A673 (cell line): ENCODE measurements at regions not wholly inside any gene's neighbourhood (a gene's known extent, or its start where the extent isn't known, plus 50 kb on each side); places are given as distances from the start of the nearest gene placed in this dataset.

ENCODE experiments used
- BruUV-seq: library from RNA; stranded (reverse); fragments of 400-500 nt; replicated peaks from 2 replicates; lab custom pipeline; 2021; lab: Mats Ljungman, UMichigan
- CTCF ChIA-PET: fragments of 300-600 bp; sonication (Branson Sonifier 250); formaldehyde crosslinking; loops from one replicate; lab custom pipeline; 2022; ENCODE audit warnings: antibody characterized with exemption; lab: Charles Lee
- POLR2A ChIA-PET: fragments of 300-600 bp; sonication (Branson Sonifier 250); formaldehyde crosslinking; loops from one replicate; lab custom pipeline; 2022; ENCODE audit warnings: antibody characterized with exemption; ENCODE audit not compliant: low non-redundant PET; lab: Charles Lee
- DNase-seq: peaks from one replicate; pipeline ENCODE4 v3.0.0-alpha.2; 2015; ENCODE audit warnings: low spot score
- H3K27ac ChIP-seq: fragments of 200-600 bp; sonication (generic); 2 replicates; pipeline ENCODE4 v1.5.1; 2016; ENCODE audit warnings: mixed run types, low read depth, mild to moderate bottlenecking, mixed read lengths, antibody characterized with exemption, low read length; ENCODE audit not compliant: poor library complexity, severe bottlenecking
- H3K27me3 ChIP-seq: fragments of 200-600 bp; sonication (generic); replicated peaks from 2 replicates; pipeline ENCODE4 v1.6.1; 2017; ENCODE audit warnings: mixed run types, low read depth, mild to moderate bottlenecking, mixed read lengths, antibody characterized with exemption, low read length; ENCODE audit not compliant: insufficient read depth, poor library complexity
- H3K36me3 ChIP-seq: fragments of 200-600 bp; sonication (generic); 2 replicates; pipeline ENCODE4 v1.6.1; 2016; ENCODE audit warnings: mixed run types, mild to moderate bottlenecking, mixed read lengths, antibody characterized with exemption, low read length; ENCODE audit not compliant: insufficient read depth, poor library complexity, severe bottlenecking
- H3K4me1 ChIP-seq: fragments of 200-600 bp; sonication (generic); 2 replicates; pipeline ENCODE4 v1.6.1; 2017; ENCODE audit warnings: mixed run types, mild to moderate bottlenecking, mixed read lengths, antibody characterized with exemption, low read length; ENCODE audit not compliant: insufficient read depth, poor library complexity, severe bottlenecking
- H3K4me3 ChIP-seq: fragments of 200-600 bp; sonication (generic); 2 replicates; pipeline ENCODE4 v1.5.1; 2016; ENCODE audit warnings: low read depth, mixed run types, mild to moderate bottlenecking, mixed read lengths, low read length; ENCODE audit not compliant: poor library complexity, severe bottlenecking
- H3K9me3 ChIP-seq: fragments of 200-600 bp; sonication (generic); 2 replicates; pipeline ENCODE4 v1.6.1; 2016; ENCODE audit warnings: mixed run types, low read depth, mild to moderate bottlenecking, mixed read lengths, antibody characterized with exemption, low read length; ENCODE audit not compliant: poor library complexity, severe bottlenecking
- EZH2 ChIP-seq: fragments of 200-600 bp; sonication (generic); IDR thresholded peaks from 2 replicates; pipeline ENCODE4 v1.6.1; 2017; ENCODE audit warnings: borderline replicate concordance, low read depth, mild to moderate bottlenecking, mixed read lengths, antibody characterized with exemption, low read length; ENCODE audit not compliant: poor library complexity, severe bottlenecking
- intact Hi-C: fragments of 100-400 bp; cut with micrococcal nuclease; formaldehyde crosslinking; loops from one replicate; pipeline ENCODE4 v1.10.0; 2022; ENCODE audit not compliant: unreplicated experiment
- TF ChIP-seq, protein P1 (sequence below): fragments of 300-800, 200-600 bp; sonication (generic); conservative IDR thresholded peaks from 2 replicates; pipeline ENCODE4 v1.5.1; 2017; ENCODE audit warnings: low read depth, mild to moderate bottlenecking, antibody characterized with exemption, low read length, moderate library complexity, mixed read lengths

DNA sequence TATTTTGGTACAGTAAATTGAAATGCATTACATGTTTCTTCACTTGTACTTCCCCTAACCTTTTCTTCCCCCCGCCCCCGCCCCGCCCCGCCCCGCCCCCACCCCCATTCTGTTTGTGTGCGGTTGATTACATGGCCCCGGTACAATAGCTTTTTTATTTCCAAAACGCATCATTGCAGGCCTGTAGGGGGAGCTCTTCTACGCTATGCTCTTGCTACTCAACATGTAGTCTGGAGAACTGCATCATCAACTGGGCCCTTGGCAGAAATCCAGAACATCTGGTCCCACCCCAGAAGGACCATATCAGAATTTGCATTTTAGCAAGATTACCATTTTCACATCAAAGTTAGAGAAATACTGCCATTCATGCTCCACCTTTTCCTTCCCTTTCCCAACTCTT, 333.3 kb upstream of the DDX53 start:
- TF ChIP-seq, protein P1, sequence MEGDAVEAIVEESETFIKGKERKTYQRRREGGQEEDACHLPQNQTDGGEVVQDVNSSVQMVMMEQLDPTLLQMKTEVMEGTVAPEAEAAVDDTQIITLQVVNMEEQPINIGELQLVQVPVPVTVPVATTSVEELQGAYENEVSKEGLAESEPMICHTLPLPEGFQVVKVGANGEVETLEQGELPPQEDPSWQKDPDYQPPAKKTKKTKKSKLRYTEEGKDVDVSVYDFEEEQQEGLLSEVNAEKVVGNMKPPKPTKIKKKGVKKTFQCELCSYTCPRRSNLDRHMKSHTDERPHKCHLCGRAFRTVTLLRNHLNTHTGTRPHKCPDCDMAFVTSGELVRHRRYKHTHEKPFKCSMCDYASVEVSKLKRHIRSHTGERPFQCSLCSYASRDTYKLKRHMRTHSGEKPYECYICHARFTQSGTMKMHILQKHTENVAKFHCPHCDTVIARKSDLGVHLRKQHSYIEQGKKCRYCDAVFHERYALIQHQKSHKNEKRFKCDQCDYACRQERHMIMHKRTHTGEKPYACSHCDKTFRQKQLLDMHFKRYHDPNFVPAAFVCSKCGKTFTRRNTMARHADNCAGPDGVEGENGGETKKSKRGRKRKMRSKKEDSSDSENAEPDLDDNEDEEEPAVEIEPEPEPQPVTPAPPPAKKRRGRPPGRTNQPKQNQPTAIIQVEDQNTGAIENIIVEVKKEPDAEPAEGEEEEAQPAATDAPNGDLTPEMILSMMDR = peak; percentile 62
- TF ChIP-seq EZH2 = no peak
- CTCF ChIA-PET = interaction anchor here (0.6 to 1.6 kb wide), 5 partner anchors 16 to 651 kb away, joined by 3 to 9 read pairs (median 8); no protein-coding TSS in a partner anchor
- BruUV-seq = no TSS peak

DNA sequence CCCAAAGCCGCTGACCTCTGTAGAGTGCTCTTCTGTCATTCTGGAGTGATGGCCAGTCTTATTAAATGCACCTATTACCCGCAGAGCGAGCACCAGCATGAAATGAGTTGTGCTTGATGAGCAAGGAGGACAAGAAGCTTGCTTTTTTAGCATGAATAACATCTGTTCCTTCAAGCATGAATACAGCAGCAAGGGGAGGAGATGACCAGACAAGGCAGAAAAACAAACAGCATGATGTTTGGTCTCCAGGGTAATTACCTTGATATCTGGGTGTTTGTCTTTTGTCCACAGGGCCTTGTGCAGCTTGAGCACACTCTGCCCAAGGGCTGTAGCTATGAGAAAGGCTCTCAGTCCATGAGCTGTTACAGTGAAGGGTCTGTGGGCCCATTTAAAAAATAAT, 324.8 kb upstream of the DDX53 start:
- intact Hi-C loops = no loop called here
- Histone ChIP-seq H3K27ac (no peak overlapping the region), H3K4me1 (no peaks in the 10 kb centered on the region), H3K9me3 (no peaks in the 10 kb centered on the region), H3K4me3 (no peak overlapping the region), H3K27me3 (no peaks in the 10 kb centered on the region), H3K36me3 (no peaks in the 10 kb centered on the region)
- TF ChIP-seq EZH2 = no peak
- TF ChIP-seq, protein P1 = no peak
- POLR2A ChIA-PET = no interaction called here
- BruUV-seq = no TSS peak
- CTCF ChIA-PET = no interaction called here
- no peak for DNase-seq

More for the DNA sequence above, 333.3 kb upstream of the DDX53 start:
- DNase-seq = peak; percentile 85
- Histone ChIP-seq H3K9me3 (no peaks in the 10 kb centered on the region), H3K4me1 (peaks cover 7% of the 10 kb centered on the region), H3K36me3 (no peaks in the 10 kb centered on the region), H3K4me3 (no peak overlapping the region), H3K27ac (no peak overlapping the region), H3K27me3 (no peaks in the 10 kb centered on the region)
- POLR2A ChIA-PET = no interaction called here
- intact Hi-C loops = loop anchor here (2.0 kb wide), 1 partner anchor 82 kb away; no protein-coding TSS in a partner anchor

DNA sequence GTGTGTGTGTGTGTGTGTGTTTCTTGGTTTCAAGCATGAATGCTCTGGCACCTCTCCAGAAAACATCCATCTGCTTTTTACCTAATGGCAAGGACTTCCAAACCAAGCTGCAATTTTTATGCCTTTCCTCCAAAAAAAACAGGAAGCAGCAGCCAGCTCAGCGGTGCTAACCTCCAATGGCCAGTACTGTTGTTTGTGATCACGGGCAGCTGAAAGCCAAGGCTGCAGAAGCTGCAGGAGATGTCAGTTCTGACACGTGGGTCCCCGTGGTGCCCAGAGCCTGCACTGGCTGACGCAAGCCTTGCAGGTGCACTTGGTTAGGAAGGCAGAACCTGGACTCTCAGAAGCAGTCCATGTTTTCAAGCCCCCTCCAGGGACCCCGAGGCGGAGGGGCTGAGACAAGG, 313.6 kb upstream of the DDX53 start:
- Histone ChIP-seq H3K4me1 (peaks cover 18% of the 10 kb centered on the region), H3K36me3 (no peaks in the 10 kb centered on the region), H3K4me3 (no peak overlapping the region), H3K9me3 (no peaks in the 10 kb centered on the region), H3K27me3 (no peaks in the 10 kb centered on the region), H3K27ac (no peak overlapping the region)
- no TSS peak for BruUV-seq
- DNase-seq = peak; percentile 33
- ChIA-PET POLR2A (no interaction called here), CTCF (interaction anchor here (0.5 kb wide), 1 partner anchor 550 kb away, joined by 5 read pairs; no protein-coding TSS in a partner anchor)
- TF ChIP-seq, protein P1 = no peak
- TF ChIP-seq EZH2 = no peak
- intact Hi-C loops = no loop called here
